ENCODE measurements at regions not wholly inside any gene's neighbourhood (a gene's known extent, or its start where the extent isn't known, plus 50 kb on each side); places are given as distances from the start of the nearest gene placed in this dataset.

DNA sequence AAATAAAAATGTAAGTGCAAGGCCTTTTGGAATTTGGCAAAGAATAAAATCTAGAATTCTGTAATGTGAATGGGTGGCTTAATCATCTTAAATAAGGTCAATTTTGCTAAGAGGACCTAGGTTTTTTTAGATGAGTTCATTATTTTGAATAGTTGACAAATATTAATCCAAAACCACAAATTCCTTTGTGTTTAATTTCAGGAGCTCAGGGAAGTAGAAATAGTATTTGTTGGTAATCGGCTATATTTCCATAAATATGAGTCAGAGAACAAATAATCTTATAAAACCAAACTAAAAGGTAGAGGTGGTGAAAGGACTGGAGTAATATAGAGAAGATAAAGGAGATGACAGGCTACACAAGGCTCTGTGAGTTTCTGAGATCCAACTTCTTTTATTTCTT lies 190.4 kb upstream of the TLL1 start:
- H3K4me1 Mint-ChIP-seq (ENCODE audit: unreplicated experiment), result peaks cover 16% of the 10 kb centered on the region
- H3K4me3 Mint-ChIP-seq (ENCODE audit: unreplicated experiment), result no peak overlapping the region
- H3K9me3 Mint-ChIP-seq (ENCODE audit: unreplicated experiment), result no peaks in the 10 kb centered on the region
- no peak overlapping the region for H3K27ac Mint-ChIP-seq (ENCODE audit: unreplicated experiment)
- no peaks in the 10 kb centered on the region for H3K36me3 Mint-ChIP-seq (ENCODE audit: low read depth, unreplicated experiment)
- H3K27me3 Mint-ChIP-seq (ENCODE audit: unreplicated experiment), result no peaks in the 10 kb centered on the region
- no peak for TF ChIP-seq CTCF (IDR thresholded peaks at IDR 0.05; ENCODE audit: unreplicated experiment)
- no peak for DNase-seq (ENCODE audit: low spot score)

GRCh38 chr4:165684177-165684805 lies 188.7 kb upstream of the TLL1 start:
- Mint-ChIP-seq H3K27me3 (ENCODE audit: unreplicated experiment) (no peaks in the 10 kb centered on the region), H3K4me3 (ENCODE audit: unreplicated experiment) (no peak overlapping the region), H3K36me3 (ENCODE audit: low read depth, unreplicated experiment) (no peaks in the 10 kb centered on the region), H3K4me1 (ENCODE audit: unreplicated experiment) (peaks cover 25% of the 10 kb centered on the region), H3K27ac (ENCODE audit: unreplicated experiment) (peak overlapping the region; percentile 6), H3K9me3 (ENCODE audit: unreplicated experiment) (no peaks in the 10 kb centered on the region)
- TF ChIP-seq CTCF (IDR thresholded peaks at IDR 0.05; ENCODE audit: unreplicated experiment), result no peak
- no peak for DNase-seq (ENCODE audit: low spot score)

DNA sequence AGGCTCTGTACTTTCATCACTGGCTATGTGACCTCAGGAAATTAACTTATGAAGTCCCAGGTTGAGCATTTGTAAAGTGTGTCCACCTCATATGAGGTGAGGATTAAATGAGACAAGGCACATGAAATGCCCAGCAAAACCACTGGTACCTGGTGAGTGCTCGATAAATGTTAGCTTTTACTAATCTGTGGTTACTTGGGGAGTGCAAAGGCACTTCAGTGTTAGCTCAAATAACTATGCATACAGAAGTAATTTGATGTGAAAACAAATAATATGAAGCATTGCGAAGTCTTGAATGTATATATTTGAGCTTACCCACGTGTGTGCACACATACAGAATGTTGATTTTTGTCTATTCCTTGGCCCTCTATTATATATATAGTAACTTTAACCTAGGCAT lies 186.3 kb upstream of the TLL1 start:
- Mint-ChIP-seq H3K36me3 (ENCODE audit: low read depth, unreplicated experiment) (no peaks in the 10 kb centered on the region), H3K27me3 (ENCODE audit: unreplicated experiment) (no peaks in the 10 kb centered on the region), H3K9me3 (ENCODE audit: unreplicated experiment) (no peaks in the 10 kb centered on the region), H3K4me1 (ENCODE audit: unreplicated experiment) (peaks cover 30% of the 10 kb centered on the region), H3K27ac (ENCODE audit: unreplicated experiment) (peak overlapping the region; percentile 92), H3K4me3 (ENCODE audit: unreplicated experiment) (no peak overlapping the region)
- TF ChIP-seq CTCF (IDR thresholded peaks at IDR 0.05; ENCODE audit: unreplicated experiment), result no peak
- DNase-seq (ENCODE audit: low spot score), result no peak

DNA sequence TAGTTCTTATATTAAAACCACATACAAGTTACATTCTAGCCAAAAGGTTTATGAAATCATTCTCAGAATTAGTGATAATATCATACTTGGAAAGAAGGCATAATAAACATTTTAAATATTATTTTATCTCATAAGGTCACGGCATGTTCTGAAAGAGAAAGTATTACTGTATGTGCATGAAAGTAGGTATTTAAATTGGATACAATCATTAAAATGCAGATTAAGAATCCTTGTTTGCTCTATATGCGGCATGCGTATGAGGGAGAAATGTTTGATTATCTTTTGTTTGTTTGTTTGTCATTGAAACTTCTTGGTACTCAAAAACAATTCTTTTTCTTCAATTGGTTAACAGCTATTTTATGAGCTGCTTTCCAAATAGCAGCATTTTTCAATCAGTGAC lies 183.9 kb upstream of the TLL1 start:
- peaks cover 30% of the 10 kb centered on the region for H3K4me1 Mint-ChIP-seq (ENCODE audit: unreplicated experiment)
- H3K27me3 Mint-ChIP-seq (ENCODE audit: unreplicated experiment), result no peaks in the 10 kb centered on the region
- DNase-seq (ENCODE audit: low spot score), result no peak
- H3K9me3 Mint-ChIP-seq (ENCODE audit: unreplicated experiment), result no peaks in the 10 kb centered on the region
- peaks cover 3% of the 10 kb centered on the region for H3K36me3 Mint-ChIP-seq (ENCODE audit: low read depth, unreplicated experiment)
- peak overlapping the region; percentile 37 for H3K27ac Mint-ChIP-seq (ENCODE audit: unreplicated experiment)
- no peak for TF ChIP-seq CTCF (IDR thresholded peaks at IDR 0.05; ENCODE audit: unreplicated experiment)
- no peak overlapping the region for H3K4me3 Mint-ChIP-seq (ENCODE audit: unreplicated experiment)

GRCh38 chr4:165692082-165692481 lies 181.0 kb upstream of the TLL1 start:
- no peak overlapping the region for H3K27ac Mint-ChIP-seq (ENCODE audit: unreplicated experiment)
- TF ChIP-seq CTCF (IDR thresholded peaks at IDR 0.05; ENCODE audit: unreplicated experiment), result no peak
- no peak for DNase-seq (ENCODE audit: low spot score)
- H3K27me3 Mint-ChIP-seq (ENCODE audit: unreplicated experiment), result no peaks in the 10 kb centered on the region
- H3K4me1 Mint-ChIP-seq (ENCODE audit: unreplicated experiment), result peaks cover 25% of the 10 kb centered on the region
- H3K36me3 Mint-ChIP-seq (ENCODE audit: low read depth, unreplicated experiment), result peaks cover 3% of the 10 kb centered on the region
- H3K4me3 Mint-ChIP-seq (ENCODE audit: unreplicated experiment), result no peak overlapping the region
- no peaks in the 10 kb centered on the region for H3K9me3 Mint-ChIP-seq (ENCODE audit: unreplicated experiment)

Measured in endothelial cell (in vitro differentiated cells).